ENCODE measurements at regions not wholly inside any gene's neighbourhood (a gene's known extent, or its start where the extent isn't known, plus 50 kb on each side); places are given as distances from the start of the nearest gene placed in this dataset.

- CTCF ChIA-PET, result interaction anchor here (0.5 kb wide), 1 partner anchor 465 kb away, joined by 3 read pairs; no protein-coding TSS in a partner anchor
- POLR2A ChIA-PET, result no interaction called here
- Histone ChIP-seq H3K27me3 (ENCODE audit: control insufficient read depth in 2 of 2, insufficient read depth in 2 of 2, low read length in 2 of 2) (no peaks in the 10 kb centered on the region), H3K9ac (replicated peaks; ENCODE audit: extremely low read depth, insufficient read depth, low read length) (no peak overlapping the region), H3K36me3 (ENCODE audit: control insufficient read depth in 2 of 2, extremely low read depth in 1 of 2, insufficient read depth in 2 of 2, low read length in 2 of 2) (no peaks in the 10 kb centered on the region), H3K27ac (ENCODE audit: insufficient read depth, low read depth, low read length) (no peak overlapping the region), H3K4me1 (ENCODE audit: control insufficient read depth, extremely low read depth, insufficient read depth, low read length) (no peaks in the 10 kb centered on the region), H2AFZ (ENCODE audit: low read depth, low read length) (no peak overlapping the region), H3K4me3 (replicated peaks in 1 of 3; ENCODE audit: insufficient read depth in 1 of 3, low read depth in 1 of 3, low read length in 3 of 3) (no peak overlapping the region), H3K9me3 (replicated peaks; ENCODE audit: control insufficient read depth, insufficient read depth, low read length) (peaks cover 3% of the 10 kb centered on the region), H3K79me2 (ENCODE audit: control insufficient read depth, insufficient read depth, low read length) (no peaks in the 10 kb centered on the region), H4K20me1 (replicated peaks; ENCODE audit: control insufficient read depth, extremely low read depth, insufficient read depth, low read length) (no peaks in the 10 kb centered on the region), H3K9me1 (replicated peaks; ENCODE audit: control insufficient read depth, extremely low read depth, insufficient read depth, low read length) (no peaks in the 10 kb centered on the region), H3K4me2 (ENCODE audit: insufficient read depth, low read length) (no peak overlapping the region)
- intact Hi-C loops (cut with micrococcal nuclease), result no loop called here
- dilution Hi-C loops (cut with MboI; ENCODE audit: extremely low pct_ligation_motif_present, low sequenced_read_pairs), result no loop called here
- DNase-seq (ENCODE audit: low read depth, low spot score) (no peak), FAIRE-seq (no peak)
- BruUV-seq (replicated peaks), result no TSS peak
- TF ChIP-seq MAX (IDR thresholded peaks at IDR 0.05; ENCODE audit: insufficient read depth, insufficient read length) (no peak), FOS (IDR thresholded peaks at IDR 0.05; ENCODE audit: borderline replicate concordance, insufficient read depth, low read length) (no peak), POLR2A (IDR thresholded peaks at IDR 0.05; ENCODE audit: low read depth, low read length) (no peak), EZH2 (IDR thresholded peaks at IDR 0.05; ENCODE audit: borderline replicate concordance, low read depth, low read length, severe bottlenecking) (no peak), JUN (IDR thresholded peaks at IDR 0.05; ENCODE audit: borderline replicate concordance, insufficient read depth, insufficient read length, low read depth) (no peak), CTCF (IDR thresholded peaks at IDR 0.05; ENCODE audit: extremely low read depth in 1 of 2, insufficient read depth in 1 of 2, low read depth in 1 of 2, low read length in 2 of 2) (no peak), POLR2AphosphoS5 (IDR thresholded peaks at IDR 0.05; ENCODE audit: insufficient read depth, low read depth, low read length) (no peak), GATA2 (IDR thresholded peaks at IDR 0.05; ENCODE audit: insufficient read depth, insufficient read length, low read depth, low read length) (no peak), MYC (IDR thresholded peaks at IDR 0.05; ENCODE audit: low read depth, low read length) (no peak)
Observed at GRCh38 chr5:167713896-167714295, 577.5 kb upstream of the WWC1 start.

Measured in endothelial cell of umbilical vein (primary cell).